Renal cortical epithelial cell (primary cell): ENCODE measurements at regions not wholly inside any gene's neighbourhood (a gene's known extent, or its start where the extent isn't known, plus 50 kb on each side); places are given as distances from the start of the nearest gene placed in this dataset.
"Not testable (repeated sequence)": the region's sequence is repeated elsewhere in the genome, so short reads cannot be mapped to it uniquely, and the experiment has no call there.

ENCODE experiments used
- DNase-seq: peaks from one replicate; pipeline ENCODE4 v3.0.0-alpha.2; 2011; ENCODE audit warnings: low read depth

DNA sequence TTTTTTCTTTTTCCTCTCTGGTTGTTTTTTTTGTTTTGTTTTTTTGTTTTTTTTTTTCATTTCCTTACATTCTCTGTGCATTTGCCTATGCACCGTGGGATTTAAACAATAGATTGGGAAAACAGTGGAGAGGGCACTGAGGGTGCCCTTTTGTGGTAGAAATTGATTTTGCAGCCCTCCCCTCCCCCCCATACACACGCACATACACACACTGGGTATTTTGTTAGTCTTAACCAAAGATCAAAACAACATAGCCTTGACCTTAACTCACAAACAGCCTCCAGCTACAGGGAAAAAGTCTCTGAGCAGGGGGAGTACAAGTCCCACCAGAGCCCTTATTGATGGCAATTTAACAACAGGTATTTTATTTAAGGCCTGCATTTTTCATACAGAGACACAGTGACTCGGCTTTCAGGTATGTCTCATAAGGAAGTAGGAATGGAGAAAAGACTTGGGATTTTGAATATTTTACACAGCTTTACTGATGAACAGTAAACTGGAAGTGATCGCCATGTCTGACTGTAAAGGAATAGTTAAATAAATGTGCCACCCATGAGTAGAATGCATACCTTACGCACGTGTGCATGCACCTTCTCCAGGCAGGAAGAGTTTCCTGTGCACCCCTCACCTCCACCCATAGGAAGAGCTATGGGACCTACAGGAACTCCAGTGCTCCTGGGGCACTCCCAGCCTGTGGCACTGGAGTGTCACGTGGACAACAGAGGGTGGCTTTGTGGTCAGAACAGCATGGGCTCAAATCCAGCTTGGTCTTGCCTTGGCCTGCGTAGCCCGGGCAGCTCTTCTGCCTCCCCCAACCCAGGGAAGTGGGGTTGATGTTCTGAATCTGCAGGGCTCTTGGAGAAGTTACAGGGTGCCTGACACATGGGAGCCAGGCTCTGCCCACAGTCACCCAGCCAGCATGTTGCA, 266.4 kb downstream of the ANAPC1 start:
- DNase-seq = peak; percentile 81

- DNase-seq = peak; percentile 69
These were observed 265.6 kb downstream of the ANAPC1 start for GRCh38 chr2:111618226-111618977.

- DNase-seq = no peak
These were observed 264.8 kb downstream of the ANAPC1 start for GRCh38 chr2:111618978-111619902.

DNA sequence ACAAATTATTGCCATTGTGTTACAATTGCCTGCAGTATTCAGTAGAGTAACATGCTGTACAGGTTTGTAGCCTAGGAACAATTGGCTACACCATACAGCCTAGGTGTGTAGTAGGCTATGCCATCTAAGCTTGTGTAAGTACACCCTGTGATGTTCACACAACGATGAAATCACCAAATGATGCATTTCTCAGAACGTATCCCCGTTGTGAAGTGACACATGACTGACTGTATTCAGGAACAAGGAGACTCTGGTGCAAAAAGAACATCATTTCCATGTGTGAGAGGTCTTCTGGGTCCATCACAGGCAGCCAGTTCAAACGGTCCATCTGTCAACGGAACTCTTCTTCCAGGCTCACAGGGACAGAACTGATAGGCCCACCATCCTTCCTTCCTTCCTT, 263.7 kb downstream of the ANAPC1 start:
- DNase-seq = no peak

GRCh38 chr2:111622859-111623258, 261.1 kb downstream of the ANAPC1 start:
- no peak for DNase-seq

DNA sequence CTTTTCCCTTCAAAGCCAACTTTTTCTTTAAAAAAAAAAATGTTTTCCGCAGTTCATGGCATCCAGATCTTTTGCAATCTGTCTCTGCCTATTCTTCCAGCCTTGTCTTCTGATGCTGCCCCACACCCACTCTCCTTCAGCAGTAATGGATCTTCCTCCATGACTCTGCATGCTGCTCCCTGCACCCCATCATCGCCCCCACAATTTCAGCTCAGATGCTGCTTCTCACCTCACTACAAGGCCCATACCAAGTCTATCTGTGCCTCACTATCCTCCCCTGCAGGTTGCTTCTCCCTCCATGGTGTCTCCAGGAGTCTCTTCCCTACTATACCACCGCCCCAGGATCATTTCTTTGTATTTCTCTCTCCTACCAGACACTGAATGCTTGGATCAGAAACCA, 260.6 kb downstream of the ANAPC1 start:
- DNase-seq = no peak

GRCh38 chr2:111624411-111625156, 259.4 kb downstream of the ANAPC1 start:
- DNase-seq = peak; percentile 93

- DNase-seq = not testable (repeated sequence)
These were observed 258.8 kb downstream of the ANAPC1 start for GRCh38 chr2:111625157-111625537.

DNA sequence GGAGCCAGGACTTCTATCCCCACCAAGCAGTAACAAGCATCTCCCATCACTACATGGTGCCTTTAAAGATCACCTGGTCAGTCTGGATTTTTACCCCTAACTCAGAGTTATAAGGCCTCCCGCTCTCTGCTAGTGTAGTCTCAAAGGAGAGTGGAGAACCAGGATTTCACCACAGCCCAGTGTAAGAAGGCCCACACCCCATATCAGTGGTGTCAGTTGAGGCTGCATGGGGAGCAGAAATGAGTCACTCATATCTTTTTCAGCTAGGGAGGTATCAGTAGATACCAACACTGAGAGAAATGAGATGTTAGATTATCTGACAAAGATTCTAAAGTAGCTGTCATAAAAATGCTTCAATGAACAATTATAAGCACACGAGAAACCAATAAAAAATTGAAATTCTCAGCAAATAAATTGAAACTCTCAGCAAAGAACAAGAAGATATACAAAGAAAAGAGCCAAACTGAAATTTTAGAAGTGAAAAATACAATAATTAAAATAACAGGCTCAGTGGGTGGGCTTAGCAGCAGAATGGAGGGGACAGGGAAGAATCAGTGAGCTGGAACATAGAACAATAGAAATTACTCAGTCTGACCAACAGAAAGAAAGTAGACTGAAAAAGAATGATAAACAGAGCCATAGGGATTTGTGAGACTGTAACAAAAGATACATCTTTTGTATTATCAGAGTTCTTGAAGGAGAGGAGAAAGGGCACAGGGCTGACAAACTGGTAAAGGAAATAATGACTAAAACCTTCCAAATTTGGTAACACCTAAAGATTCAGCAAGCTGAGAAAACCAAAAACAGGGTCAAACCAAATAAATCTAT, 257.7 kb downstream of the ANAPC1 start:
- no peak for DNase-seq

DNA sequence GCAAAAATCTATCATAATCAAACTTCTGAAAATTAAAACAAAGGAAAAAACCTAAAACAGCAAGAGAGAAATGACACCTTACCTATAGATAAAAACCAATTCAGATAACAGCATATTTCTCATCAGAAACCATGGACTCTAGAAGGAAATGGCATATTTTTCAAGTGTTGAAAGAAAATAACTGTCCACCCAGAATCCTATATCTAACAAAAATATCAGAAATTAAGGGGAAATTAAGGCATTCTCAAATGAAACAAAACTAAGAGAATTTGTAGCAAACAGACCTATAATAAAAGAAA, 257.2 kb downstream of the ANAPC1 start:
- DNase-seq = no peak

DNA sequence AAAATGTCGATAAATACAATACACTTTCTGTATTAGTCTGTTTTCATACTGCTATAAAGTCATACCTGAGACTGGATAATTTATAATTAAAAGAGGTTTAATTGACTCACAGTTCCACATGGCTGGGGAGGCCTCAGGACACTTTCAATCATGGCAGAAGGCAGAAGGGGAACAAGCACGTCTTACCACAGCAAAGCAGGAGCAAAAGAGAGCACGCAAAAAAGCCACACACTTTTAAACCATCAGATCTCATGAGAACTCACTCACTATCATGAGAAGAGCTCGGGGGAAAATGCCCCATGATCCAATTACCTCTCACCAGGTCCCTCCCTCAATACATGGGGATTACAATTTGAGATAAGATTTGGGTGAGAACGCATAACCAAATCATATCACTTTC, 256.7 kb downstream of the ANAPC1 start:
- DNase-seq = no peak

DNA sequence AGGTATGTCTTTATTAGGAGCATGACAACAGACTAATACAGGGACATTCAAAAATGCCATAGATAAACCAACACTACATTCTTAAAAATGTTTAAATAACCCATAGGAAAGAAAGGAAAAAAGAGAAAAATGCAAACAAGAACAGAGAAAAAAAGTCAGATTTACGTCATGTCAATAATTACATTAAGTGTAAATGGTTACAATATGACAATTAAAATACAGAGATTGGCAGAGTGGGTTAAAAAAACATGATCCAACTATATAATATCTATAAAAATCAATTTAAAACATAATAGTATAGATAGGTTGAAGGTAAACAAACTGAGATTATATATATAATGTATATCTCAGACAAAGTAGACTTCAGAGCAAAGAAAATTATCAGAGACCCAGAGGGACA, 255.8 kb downstream of the ANAPC1 start:
- DNase-seq = no peak

DNA sequence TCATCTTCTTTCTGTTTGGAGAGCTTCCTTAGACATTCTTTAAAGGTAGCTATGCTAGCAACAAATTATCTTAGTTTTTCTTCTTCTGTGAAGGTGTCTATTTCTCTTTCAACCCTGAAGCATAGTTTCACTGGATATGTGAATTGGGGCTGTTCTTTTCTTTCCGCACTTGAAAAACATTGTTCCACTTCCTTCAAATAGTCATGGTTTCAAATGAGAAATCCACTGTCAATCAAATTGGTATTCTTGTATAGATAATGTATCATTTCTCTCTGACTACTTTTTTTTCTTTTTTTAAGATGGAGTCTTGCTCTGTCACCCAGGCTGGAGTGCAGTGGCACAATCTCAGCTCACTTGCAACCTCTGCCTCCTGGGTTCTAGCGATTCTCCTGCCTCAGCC, 254.0 kb downstream of the ANAPC1 start:
- DNase-seq = no peak

DNA sequence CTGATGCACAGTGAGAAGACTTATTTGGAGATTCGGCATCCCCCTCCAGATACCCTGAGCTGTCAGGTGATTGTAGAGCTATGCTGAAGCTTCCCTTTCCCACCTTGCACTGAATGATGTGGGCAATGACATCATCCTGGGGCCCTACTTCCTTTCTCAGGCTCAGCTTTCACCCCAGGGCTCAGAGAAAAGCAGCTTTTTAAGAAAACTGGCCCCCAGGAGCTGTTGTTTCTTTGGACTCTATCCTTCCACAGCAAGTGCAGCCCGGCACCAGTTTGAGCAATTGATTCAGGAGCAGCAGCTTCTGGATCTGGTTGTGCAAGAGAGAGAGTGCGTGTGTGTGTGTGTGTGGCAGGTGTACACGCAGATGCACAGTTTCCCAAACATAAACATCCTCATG, 251.3 kb downstream of the ANAPC1 start:
- DNase-seq = no peak

GRCh38 chr2:111633189-111633588, 250.8 kb downstream of the ANAPC1 start:
- no peak for DNase-seq

DNA sequence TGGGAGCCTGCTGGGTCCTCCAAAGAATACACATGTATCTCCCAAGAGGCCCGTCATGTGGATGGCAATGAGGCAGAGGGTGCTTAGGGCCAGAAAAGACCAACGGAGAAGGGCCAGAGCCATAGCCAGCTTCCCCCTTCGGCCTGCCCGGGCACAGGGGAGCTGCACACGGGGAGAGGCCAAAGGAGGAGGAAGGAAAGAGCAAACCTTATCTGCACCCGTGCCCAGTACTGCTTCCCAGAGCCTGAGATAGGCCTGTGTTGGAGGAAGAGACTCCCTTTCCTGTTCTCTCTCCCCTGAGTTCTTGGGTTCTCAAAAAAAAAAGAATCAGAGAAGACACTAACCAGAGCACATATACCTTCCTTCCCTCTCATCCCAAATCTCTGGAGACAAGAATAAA, 250.3 kb downstream of the ANAPC1 start:
- no peak for DNase-seq

DNA sequence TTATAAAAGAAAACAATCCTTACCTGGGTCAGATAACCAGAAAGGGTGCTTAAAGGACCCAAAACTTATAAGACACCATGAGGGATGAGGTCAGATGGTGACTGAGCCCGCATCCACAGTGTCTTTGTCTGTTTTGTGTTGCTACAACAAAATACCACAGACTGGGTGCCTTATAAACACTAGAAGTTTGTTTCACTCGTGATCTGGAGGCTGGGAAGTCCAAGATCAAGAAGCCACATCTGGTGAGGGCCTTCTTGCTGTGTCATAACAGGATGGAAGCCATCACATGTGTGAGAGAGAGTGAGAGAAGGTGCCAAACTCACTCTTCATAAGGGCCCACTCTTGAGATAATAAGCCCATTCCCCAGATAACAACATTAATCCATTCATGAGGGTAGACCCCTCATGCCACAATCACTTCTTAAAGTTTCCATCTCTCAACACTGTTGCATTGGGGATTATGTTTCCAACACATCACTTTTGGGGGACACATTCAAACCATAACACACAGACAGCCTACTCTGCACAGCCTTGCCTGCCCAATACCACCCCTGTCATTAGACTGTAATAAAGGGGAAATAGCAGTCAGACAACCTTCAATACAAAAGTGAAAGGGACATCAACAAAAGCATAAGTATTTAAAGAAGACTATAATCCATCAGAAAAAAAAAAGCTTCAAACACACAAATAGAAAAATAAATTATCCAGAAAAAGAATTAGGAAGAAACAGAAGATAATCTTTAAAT, 249.8 kb downstream of the ANAPC1 start:
- no peak for DNase-seq

DNA sequence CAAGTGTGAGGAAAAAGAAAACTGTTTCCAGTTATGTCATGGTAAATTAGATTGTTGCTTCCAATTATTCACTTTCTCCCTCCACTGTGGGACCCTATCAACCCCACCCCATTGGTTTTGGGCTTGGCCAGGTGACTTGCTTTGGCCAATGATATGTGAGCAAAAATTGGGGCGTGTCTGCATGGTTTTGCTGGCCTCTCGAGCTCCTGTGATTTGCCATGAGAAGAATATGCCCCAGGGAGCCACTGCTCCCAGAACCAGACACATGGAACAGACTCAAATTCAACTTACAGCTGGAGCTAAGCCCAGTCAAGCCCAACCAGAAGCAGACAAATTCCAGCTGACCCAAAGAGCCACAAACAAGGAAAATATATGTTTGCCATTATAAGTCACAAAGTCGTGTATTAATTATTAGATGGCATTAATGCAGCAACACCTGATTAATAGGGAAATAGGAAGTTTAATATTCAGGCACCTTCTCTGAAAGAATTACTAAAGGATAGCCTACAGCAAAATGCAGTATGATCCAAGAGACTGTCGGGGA, 248.9 kb downstream of the ANAPC1 start:
- DNase-seq = no peak

DNA sequence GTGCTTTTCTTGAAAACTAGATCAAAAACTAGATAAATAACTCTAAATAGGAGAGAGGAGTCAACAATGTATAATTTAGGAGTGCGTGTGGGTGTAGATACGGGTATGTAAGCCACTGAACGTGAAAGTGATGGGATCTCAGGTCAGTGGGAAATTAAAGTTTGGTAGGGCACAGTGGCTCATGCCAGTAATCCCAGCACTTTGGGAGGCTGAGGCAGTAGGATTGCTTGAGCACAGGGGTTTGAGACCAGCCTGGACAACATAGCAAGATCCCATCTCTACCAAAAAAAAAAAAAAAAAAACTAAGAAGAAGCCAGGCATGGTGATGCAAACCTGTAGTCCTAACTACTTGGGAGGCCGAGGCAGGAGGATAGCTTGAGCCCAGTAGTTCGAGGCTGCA, 247.1 kb downstream of the ANAPC1 start:
- DNase-seq = no peak
